LNCaP clone FGC (cell line): ENCODE measurements at regions not wholly inside any gene's neighbourhood (a gene's known extent, or its start where the extent isn't known, plus 50 kb on each side); places are given as distances from the start of the nearest gene placed in this dataset.

Experiments used
- DNase-seq: peaks from one replicate; pipeline ENCODE4 v3.0.0-alpha.2; 2011; ENCODE audit warnings: low read depth
- H3K4me3 ChIP-seq: 2 replicates; pipeline ENCODE4 v1.5.1; 2011; ENCODE audit warnings: mild to moderate bottlenecking, low read depth, low read length, control low read depth
- TF ChIP-seq, protein P1 (sequence below): IDR thresholded peaks from 2 replicates; pipeline ENCODE4 v1.5.1; 2012; ENCODE audit warnings: mild to moderate bottlenecking; ENCODE audit not compliant: control insufficient read depth, insufficient read depth; ENCODE audit errors: extremely low read depth

DNA sequence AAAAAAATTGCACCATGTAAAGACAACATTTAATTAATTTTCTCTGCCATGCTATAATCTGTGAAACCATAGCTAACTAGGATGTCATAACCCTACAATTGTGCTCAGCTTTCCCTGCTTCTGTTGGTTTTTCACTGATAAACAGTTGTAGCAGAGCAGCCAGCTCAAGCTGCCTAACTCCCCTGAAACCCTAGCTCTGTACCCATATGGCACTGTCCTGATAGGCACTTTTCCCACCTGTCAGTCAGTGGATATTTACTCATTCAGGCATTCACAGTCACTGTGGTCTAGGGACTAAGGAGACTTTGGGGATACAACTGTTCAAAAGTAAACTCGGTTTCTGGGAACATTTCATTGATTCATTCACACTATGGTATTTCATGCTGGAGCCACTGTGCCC is 407.0 kb downstream of the DSEL start:
- DNase-seq, result no peak
- H3K4me3 ChIP-seq, result no peak overlapping the region
- TF ChIP-seq, protein P1, sequence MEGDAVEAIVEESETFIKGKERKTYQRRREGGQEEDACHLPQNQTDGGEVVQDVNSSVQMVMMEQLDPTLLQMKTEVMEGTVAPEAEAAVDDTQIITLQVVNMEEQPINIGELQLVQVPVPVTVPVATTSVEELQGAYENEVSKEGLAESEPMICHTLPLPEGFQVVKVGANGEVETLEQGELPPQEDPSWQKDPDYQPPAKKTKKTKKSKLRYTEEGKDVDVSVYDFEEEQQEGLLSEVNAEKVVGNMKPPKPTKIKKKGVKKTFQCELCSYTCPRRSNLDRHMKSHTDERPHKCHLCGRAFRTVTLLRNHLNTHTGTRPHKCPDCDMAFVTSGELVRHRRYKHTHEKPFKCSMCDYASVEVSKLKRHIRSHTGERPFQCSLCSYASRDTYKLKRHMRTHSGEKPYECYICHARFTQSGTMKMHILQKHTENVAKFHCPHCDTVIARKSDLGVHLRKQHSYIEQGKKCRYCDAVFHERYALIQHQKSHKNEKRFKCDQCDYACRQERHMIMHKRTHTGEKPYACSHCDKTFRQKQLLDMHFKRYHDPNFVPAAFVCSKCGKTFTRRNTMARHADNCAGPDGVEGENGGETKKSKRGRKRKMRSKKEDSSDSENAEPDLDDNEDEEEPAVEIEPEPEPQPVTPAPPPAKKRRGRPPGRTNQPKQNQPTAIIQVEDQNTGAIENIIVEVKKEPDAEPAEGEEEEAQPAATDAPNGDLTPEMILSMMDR, result no peak

DNA sequence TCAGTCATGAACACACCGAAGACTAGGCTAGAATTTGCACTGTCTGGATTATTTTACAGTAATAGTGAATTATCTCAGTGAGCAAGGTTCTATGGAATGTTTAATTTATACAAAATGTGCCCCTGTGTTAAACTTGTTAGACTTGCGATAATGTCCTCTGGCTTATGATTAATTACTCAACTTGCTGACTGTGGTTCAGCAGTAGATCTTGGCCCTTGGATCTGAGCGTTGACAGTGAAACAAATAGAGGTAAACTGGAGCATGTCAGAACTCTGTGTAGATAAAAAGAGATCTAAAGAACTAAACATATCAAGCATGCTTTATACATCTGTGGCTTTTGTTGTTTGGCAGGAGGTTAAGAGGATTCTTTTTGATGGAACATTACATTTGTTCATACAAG is 407.6 kb downstream of the DSEL start:
- TF ChIP-seq, protein P1, result no peak
- H3K4me3 ChIP-seq, result no peak overlapping the region
- no peak for DNase-seq

DNA sequence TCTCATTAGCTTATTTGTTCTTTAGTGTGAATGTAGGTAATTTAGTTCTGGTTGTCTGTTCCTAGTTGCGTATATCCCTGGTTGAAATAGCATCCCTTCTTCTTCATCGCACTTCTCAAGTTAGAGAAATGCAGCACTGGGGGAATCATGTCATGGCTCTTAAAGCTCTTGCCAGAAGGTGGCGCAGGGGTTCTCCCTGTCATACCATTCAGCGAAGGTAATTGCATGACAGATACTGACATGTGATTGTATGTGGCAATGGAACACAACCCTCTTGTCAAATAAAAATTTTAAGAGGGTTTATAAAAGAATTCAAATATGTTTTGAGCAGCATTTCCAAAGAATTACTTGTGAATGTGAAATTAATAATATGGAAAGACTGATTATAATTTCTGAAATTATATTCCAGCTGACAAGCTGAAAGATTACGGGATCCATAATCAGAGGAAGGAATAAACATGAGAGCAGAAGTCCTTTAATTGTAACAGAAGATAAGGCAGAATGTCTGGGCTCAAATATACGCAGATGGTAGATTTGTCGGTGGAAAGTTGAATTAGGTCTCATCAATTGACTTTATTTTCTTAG is 411.7 kb downstream of the DSEL start:
- TF ChIP-seq, protein P1, result peak; percentile 88
- peak; percentile 72 for DNase-seq
- H3K4me3 ChIP-seq, result no peak overlapping the region

DNA sequence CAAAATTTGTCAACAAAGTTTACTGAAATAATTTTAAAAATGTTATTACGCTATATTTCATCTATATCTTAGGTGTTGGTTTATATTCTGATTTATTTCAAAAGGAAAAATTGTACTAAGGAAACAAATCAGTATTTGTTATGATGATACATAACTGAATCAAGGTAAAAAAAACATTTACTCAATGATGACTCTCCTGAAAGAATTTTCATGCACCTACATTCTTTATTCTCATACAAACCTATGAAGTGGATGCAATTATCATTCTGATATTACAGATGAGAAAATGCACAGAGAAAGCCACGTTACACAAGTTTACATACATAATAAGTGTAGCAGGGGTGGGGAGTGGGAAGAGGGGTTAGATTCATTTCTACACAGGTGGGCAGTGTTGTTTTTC is 422.4 kb downstream of the DSEL start:
- TF ChIP-seq, protein P1, result no peak

DNA sequence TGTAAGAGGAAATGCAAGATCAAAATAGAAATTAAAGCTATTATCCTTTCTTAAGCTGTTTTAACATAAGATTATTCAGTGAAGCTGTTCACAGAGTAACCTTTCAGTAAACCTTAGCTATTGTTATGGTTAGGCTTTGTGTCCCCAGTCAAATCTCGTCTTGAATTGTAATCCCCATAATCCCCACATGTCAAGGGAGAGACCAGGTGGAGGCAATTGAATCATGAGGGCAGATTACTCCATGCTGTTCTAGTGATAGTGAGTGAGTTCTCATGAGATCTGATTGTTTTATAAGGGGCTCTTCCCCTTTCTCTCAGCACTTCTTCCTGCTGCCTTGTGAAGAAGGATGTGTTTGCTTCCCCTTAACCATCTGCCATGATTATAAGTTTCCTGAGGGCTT is 424.4 kb downstream of the DSEL start:
- TF ChIP-seq, protein P1, result no peak
- no peak overlapping the region for H3K4me3 ChIP-seq
- no peak for DNase-seq

More for the DNA sequence above, 422.4 kb downstream of the DSEL start:
- no peak for DNase-seq
- no peak overlapping the region for H3K4me3 ChIP-seq

DNA sequence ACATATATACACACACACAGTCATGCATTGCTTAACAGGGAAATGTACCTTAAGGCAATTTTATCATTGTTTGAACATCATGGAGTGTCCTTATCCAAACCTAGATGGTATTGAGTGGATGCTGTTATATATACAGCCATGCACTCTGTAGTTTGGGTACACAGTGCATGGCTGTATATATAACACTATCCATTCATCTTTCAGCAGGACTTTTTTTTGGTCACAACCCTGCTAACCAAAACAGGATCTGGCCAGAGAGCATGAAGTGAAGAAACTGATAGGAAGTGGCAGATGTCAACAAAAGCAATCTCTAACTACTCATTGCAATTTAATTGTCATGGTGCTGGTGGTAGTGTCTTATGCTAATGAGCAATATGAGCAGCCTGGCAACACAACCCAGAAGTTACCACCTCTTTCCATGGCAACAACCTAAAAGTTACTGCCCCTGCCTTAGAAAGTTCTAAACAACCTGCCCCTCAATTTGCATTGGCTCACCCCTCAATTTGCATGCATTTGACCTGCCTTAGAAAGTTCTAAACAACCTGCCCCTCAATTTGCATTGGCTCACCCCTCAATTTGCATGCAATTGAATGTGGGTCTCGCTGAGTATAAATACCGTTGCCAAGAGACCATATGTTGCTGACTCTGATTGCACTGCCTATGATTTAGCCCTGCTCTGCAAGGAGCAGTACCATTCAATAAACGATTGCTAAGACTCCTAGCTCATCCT is 434.9 kb downstream of the DSEL start:
- DNase-seq, result no peak
- TF ChIP-seq, protein P1, result no peak
- no peak overlapping the region for H3K4me3 ChIP-seq

DNA sequence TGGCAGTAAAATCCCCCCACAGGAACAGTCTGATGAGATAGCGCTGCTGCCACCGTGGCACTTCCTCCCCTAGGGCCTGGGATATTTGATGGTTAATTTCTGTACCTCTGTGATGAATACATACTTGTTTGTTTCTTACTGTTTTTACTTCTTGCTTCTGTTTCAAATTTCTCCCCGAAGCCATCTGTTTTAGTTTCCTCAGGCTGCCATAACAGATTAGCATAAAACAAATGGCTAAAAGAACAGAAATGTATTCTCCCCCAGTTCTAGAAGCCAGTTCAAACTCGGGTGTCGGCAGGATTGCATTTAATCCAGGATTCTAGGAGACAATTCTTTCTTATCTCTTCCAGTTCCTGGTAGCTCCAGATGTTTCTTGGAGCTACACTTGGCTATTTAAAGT is 435.9 kb downstream of the DSEL start:
- no peak overlapping the region for H3K4me3 ChIP-seq
- no peak for DNase-seq
- TF ChIP-seq, protein P1, result no peak
